RWPE1 (cell line): ENCODE measurements at regions not wholly inside any gene's neighbourhood (a gene's known extent, or its start where the extent isn't known, plus 50 kb on each side); places are given as distances from the start of the nearest gene placed in this dataset.

Experiments used
- CTCF ChIA-PET: fragments of 350-600 bp; sonication (Branson Sonifier 250); formaldehyde crosslinking; extraction: SDS; loops from one replicate; lab custom pipeline; 2021; lab: Yijun Ruan, JAX
- POLR2A ChIA-PET: fragments of 400-600 bp; formaldehyde crosslinking; extraction: SDS; loops from one replicate; lab custom pipeline; 2020; ENCODE audit warnings: antibody characterized with exemption; ENCODE audit not compliant: low non-redundant PET; lab: Yijun Ruan, JAX
- DNase-seq: peaks from one replicate; pipeline ENCODE4 v3.0.0; 2012; ENCODE audit warnings: low spot score
- H3K27ac ChIP-seq: fragments of 450-650 bp; 2 replicates; pipeline ENCODE4 v1.5.1; 2017
- CTCF ChIP-seq: fragments of 450-650 bp; conservative IDR thresholded peaks from 2 replicates; pipeline ENCODE4 v1.5.1; 2017; ENCODE audit warnings: low read depth, mild to moderate bottlenecking

- ChIA-PET POLR2A (no interaction called here), CTCF (interaction anchor here (0.6 kb wide), 1 partner anchor 44 kb away, joined by 3 read pairs; no protein-coding TSS in a partner anchor)
- no peak for TF ChIP-seq CTCF
- DNase-seq = no peak
- H3K27ac ChIP-seq = peak overlapping the region; percentile 96
Observed at GRCh38 chr12:124637163-124637562, 69.8 kb upstream of the NCOR2 start.

- DNase-seq = peak; percentile 47
- ChIA-PET CTCF (no interaction called here), POLR2A (no interaction called here)
- no peak for TF ChIP-seq CTCF
- H3K27ac ChIP-seq = peak overlapping the region; percentile 96
Observed at GRCh38 chr12:124636138-124636978, 68.9 kb upstream of the NCOR2 start.

GRCh38 chr12:124635316-124635715 is 67.9 kb upstream of the NCOR2 start:
- no peak for DNase-seq
- CTCF ChIA-PET = no interaction called here
- no peak for TF ChIP-seq CTCF
- POLR2A ChIA-PET = no interaction called here
- H3K27ac ChIP-seq = peak overlapping the region; percentile 96

- DNase-seq = peak; percentile 75
- peak overlapping the region; percentile 96 for H3K27ac ChIP-seq
- CTCF ChIA-PET = no interaction called here
- no peak for TF ChIP-seq CTCF
- POLR2A ChIA-PET = interaction anchor here (0.6 kb wide), 1 partner anchor 116 kb away, joined by 7 read pairs; no protein-coding TSS in a partner anchor
Observed at GRCh38 chr12:124633365-124634362, 66.3 kb upstream of the NCOR2 start.

GRCh38 chr12:124632519-124632984 is 65.1 kb upstream of the NCOR2 start:
- no peak for TF ChIP-seq CTCF
- ChIA-PET POLR2A (no interaction called here), CTCF (interaction anchor here (0.7 kb wide), 1 partner anchor 44 kb away, joined by 3 read pairs; no protein-coding TSS in a partner anchor)
- peak overlapping the region; percentile 96 for H3K27ac ChIP-seq
- no peak for DNase-seq
